GM19025 (cell line): ENCODE measurements at regions not wholly inside any gene's neighbourhood (a gene's known extent, or its start where the extent isn't known, plus 50 kb on each side); places are given as distances from the start of the nearest gene placed in this dataset.
"Not testable (repeated sequence)": the region's sequence is repeated elsewhere in the genome, so short reads cannot be mapped to it uniquely, and the experiment has no call there.

Experiments
- ATAC-seq: cut with Tn5 transposase; IDR thresholded peaks from one replicate; pipeline ENCODE4 v1.9.1; 2021; ENCODE audit warnings: mild to moderate bottlenecking, low read depth, moderate library complexity; ENCODE audit not compliant: unreplicated experiment

DNA sequence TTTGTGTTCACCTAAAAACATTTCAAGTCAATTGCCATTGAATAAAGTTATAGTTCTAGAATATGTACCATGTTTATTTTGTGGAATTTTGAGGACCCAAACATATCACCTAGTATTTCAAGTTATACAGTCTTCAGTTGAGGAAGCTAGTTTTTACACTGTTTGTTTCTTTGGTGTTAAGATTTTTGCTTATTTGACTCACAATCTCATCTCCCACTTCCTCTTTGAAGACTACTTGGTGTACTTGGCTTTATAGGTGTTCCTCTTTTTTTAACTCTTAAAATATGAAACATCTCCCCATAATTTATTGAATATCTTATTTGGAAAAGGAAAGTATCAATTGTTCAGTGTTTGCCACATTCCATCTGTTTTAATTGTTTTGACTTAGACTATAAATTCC, 675.4 kb downstream of the RAPGEF2 start:
- ATAC-seq = no peak

DNA sequence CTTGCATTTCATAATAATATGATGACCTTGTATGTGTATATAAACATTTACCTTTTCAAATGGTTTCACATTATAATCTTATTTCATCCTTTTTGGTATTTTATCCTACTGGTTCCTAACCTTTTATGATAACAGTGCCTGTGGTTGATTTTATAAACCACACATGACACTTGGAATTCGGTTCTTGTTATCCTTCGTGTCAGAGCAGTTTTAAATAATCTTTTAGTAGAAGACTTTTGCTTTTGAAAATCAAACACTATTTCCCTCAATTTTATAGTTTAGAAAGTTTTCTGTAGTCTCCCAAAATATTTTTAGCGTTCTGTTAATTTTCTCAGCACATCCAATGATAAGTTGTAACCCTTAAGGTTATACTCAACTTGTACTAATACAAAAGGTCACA, 676.8 kb downstream of the RAPGEF2 start:
- no peak for ATAC-seq

DNA sequence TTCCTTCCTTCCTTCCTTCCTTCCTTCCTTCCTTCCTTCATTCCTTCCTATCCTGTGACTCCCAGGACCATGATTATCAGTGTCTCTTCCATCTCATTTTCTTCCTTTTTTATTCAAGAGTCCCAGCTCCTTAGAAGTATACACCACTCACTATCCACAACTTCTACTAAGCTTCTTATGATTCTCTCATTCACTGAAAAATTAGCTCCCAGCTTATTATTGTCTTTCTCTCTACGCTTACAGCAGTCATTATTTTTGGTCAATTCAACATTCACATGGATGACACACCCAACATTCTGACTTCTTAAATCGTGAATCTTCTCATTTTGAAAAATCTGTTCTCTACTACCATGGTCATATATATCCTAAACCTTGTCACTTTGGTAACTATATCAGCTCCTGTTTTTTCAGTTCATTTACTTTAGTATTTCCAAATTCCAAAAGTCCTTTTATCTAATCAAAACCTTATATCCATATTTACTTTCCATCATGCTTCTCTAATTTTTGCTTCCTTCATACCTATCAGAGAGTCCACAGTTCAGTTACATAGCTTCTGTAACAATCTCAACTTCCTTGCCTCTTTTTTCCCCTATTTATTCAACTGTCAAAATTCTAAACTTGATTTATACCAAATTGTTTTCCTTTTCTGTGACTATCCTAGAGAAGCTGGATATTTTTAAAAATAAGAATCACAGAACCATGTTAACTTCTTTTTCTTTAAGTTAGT, 677.5 kb downstream of the RAPGEF2 start:
- no peak for ATAC-seq

DNA sequence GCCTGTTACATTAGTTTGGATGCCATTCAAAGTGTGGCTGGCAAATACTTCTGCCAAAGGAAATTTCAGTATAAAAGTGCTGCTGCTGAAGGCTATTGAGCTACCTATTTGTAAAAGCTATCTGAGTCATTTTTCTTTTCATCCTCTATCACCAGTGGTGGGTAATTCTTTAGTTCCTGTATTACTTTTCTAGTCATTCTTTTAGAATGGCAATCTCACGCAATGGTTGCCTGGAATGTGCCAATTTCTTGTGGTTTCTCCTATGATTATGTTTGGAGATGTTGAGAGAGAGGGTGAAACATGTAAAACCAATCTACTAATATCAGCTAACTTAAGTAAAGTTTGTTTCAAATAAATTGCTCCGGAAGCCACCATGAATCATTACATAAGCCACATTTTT, 685.0 kb downstream of the RAPGEF2 start:
- no peak for ATAC-seq

DNA sequence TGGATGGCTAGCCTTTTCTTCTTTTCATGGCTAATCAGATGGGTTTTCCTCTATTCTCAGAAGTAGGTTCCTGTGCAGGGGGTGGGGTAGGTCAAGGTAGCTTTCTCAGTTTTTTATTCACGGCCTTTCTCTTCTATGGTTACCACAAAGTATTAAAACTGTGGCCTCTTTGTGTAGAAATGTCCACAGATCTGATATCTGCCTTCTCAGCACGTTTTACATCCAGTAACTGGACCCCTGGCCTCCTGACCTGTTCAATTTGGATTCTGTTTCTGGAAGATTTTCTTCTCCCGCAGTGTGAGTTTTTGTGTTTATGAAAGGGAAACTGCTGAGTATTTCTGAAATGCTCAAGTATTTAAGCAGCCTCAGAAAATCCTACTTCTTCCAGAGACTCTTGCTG, 688.5 kb downstream of the RAPGEF2 start:
- ATAC-seq = no peak

DNA sequence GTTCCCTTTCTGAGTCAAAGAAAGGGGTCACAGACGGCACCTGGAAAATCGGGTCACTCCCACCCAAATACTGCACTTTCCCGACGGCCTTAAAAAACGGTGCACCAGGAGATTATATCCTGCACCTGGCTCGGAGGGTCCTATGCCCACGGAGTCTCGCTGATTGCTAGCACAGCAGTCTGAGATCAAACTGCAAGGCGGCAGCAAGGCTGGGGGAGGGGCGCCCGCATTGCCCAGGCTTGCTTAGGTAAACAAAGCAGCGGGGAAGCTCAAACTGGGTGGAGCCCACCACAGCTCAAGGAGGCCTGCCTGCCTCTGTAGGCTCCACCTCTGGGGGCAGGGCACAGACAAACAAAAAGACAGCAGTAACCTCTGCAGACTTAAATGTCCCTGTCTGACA, 701.7 kb downstream of the RAPGEF2 start:
- not testable (repeated sequence) for ATAC-seq

DNA sequence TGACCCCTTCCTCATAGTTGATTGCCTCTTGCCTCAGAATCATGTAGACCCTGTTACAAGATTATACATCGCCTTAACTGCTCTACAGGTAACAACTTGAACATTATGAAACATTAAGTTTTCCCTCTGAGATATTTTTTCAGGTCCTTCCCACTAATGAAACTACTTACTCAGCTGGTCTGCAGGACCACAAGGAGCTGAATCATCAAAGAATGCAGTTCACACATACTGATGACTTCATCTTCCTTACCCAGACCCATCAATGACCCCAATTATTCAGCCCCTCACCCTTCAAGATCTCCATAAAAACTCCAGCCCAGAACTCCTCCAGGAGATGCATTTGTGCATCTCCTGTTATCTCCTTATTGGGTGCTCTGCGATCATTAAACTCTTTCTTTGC, 720.9 kb downstream of the RAPGEF2 start:
- ATAC-seq = no peak

DNA sequence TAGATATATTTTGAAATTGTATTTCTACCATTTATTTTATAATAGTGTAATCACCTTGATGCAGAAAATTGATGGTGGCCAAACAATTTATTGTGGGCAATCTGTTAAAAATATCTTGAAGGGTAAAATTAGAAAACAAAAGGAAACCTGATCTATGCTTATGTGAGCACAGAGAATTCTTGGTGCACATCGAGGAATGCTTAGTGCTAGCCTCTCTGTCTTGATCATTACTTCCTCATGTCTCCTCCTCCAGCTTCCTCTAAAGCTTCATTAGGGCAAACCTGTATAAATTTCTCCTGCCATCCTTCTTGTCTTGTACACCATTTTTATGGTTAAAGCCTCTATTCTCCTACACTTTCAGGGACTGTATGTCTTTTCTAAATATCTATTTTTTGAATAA, 725.8 kb downstream of the RAPGEF2 start:
- ATAC-seq = no peak

DNA sequence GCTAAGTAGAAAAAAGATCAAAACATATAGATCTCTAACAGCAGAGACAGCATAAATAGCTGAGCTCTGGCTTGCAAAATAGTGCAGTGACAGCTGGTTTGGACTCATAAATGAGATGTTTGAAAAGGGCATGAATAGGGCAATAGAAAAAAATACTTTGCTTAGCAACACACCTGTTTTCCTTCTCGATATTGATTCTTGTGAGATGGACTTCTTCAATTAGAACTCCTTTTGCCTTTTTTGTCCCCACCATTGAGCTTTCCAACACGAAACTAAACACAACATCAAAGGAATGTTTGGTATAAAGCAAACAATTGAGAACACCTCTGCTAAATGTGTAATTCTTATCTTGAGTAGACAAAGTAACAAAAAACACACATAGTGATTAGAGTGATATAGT, 726.3 kb downstream of the RAPGEF2 start:
- no peak for ATAC-seq

DNA sequence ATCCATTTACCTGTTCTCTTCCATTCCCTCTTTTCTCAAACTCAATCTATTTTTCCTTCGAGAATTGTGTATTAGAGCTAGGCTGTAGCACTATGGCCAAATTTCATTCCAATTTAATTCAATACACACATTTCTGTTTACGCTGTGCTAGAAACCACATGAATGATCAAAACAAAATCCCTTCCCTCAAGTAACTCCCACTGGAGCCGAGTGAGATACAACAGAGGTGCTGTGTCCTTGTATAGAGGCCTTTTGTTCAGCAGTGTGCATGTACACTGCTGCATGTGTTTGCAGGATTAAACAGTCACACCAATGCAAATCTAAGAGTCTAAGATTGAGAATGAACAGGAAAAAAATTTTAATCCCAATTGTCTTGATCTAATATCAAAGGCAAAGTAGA, 734.2 kb downstream of the RAPGEF2 start:
- ATAC-seq = no peak

DNA sequence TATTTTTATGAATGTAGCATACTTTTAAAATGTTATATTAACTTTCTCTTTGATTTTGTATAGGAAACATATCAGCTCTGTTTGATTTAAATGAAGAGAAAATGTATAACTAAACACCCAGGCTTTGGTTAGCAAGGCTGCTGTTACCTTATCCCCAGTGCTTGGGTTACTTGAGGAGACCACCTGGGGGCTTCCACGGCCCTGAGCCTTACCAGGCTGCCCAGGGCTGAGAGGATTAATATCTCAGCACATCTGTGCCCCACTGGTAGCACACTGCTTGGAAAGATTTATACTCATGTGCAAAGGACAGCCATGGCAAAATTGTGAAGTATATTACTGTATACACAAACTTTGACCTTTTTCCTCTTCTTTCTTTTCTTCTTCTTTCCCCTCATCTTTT, 752.9 kb downstream of the RAPGEF2 start:
- ATAC-seq = no peak

DNA sequence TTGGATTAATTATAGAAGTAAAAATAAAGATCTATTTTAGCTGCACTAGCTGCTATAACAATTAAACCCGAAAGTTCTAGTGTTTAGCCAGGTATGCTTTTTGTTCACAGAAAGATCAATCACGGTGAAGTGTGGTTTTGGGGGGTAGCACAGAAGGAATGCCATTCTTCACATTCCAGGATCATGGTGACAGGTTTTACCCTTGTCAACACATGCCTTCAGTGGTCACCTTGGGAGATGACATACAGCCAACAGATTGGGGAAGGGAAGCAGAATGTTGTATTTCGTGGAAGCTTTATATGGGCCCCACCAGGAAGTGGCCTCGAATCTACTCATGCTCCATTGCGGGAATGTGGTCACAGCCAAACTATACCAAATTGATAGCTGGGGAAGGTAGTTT, 753.6 kb downstream of the RAPGEF2 start:
- ATAC-seq = no peak

DNA sequence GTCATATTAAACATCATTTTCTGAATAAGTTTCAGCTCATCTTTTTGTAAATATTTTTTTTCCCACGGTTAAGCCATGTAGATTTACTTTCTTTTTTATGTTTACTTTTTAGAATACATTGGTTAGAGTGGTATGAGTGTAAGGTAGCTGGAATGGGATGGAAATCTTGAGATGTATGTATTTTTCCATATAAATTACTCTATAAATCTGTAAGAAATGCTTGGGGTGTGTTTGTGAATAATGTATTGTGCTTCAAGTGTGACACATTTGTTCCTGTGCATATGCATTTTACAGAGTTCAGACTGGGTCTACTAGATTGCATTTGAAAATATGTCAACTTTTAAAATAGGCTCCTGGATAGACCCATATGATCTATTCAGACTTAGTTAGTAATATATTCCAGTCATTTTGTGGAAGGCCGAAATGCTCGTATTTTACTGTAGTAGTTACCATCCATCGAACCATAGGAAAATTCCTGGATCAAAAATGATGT, 756.8 kb downstream of the RAPGEF2 start:
- no peak for ATAC-seq

DNA sequence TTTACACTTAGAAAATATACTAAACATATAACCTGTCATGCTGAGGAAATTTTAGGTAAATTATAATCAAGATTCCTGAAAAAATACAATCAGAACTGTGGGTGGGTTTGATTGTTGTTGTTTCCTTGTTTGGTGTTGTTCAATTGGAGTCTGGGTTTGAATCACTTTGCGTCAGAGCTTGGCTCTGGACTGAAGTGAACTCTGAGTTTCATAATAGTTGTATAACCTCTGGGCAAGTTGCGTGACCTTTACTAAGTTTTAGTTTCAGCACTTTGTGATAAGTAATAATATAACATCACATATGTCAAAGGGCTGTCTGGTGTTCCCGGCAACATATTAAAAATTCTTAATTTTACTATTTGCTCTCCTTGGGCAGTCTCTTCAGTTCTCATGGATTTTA, 758.1 kb downstream of the RAPGEF2 start:
- no peak for ATAC-seq

DNA sequence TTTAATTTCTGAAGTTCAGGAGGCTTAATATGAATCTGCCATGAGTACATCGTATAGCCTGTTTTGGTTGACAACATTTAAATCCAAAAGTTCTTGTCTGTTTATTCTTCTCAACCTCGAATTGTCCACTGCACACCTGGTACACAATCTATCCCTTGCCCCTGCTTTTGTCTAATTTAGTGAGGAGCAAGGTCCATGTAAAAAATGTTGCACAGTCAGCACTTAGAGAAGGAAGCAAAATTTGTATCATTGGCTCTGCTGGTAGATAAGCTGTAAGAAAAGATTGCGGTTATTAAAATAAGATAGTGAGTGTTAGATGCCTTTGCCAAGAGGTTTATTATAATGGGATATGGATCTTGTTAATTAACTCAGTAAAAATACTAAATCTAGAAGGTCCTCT, 761.5 kb downstream of the RAPGEF2 start:
- no peak for ATAC-seq

DNA sequence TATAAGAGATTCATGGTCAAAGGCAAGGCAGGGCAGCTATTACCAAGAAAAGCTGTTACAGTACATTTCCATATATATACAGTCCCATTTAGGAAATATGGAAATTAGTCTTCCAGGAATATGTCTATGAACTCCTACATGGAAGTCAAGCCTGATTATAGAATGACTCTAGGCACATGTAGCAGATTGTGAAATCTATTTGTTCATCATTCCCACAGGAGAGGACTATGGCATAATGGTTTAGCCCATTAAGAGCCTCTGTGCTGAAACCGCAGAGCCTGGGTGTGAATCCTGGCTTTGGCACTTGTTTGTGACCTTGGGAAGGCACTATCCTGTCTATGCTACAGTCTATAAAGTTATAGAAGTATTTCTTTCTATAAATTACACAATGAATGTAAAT, 764.8 kb downstream of the RAPGEF2 start:
- ATAC-seq = no peak

DNA sequence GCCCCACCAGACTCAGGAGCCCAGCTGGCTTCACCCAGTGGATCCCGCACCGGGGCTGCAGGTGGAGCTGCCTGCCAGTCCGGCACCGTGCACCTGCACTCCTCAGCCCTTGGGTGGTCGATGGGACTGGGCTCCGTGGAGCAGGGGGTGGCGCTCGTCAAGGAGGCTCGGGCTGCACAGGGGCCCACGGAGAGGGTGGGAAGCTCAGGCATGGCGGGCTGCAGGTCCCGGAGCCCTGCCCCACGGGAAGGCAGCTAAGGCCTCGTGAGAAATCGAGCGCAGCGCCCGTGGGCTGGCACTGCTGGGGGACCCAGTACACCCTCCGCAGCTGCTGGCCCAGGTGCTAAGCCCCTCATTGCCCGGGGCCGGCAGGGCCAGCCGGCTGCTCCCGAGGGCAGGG, 766.1 kb downstream of the RAPGEF2 start:
- ATAC-seq = not testable (repeated sequence)

DNA sequence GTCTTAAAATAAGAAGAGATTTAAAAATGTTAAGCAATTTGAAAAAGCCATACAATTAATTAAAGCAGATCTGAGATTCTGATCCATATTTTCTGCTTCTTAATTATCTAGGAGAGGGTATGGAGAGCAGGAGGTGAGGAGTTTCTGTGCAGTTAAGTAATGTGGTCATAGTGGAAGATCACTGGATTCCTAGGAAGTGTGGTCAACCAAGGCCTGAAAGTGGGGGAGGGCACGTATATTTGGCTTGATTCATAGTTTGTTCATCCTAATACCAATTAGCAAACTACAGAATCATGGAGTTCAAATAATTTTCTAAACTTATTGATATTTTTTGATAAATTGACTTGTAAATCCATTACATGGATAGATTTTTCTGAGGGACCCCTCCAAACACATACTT, 768.3 kb downstream of the RAPGEF2 start:
- ATAC-seq = no peak

DNA sequence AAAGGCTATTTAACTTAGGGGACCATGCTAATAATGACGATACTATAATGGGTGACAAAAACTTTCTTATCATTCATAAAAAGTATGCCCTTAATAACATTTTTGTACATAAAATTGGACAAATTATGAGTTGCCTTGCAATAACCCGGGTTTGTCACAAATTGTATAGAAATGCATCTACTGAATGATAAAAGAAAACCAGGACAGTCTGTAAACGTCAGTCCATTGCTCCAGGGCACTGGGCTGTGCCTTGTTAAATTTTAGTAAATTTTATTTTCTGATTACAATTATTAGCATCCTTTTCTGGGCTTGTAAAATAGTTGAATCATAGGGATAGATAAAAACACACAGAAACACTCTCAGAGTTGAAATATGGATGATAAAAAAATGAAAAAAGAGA, 778.3 kb downstream of the RAPGEF2 start:
- ATAC-seq = no peak

DNA sequence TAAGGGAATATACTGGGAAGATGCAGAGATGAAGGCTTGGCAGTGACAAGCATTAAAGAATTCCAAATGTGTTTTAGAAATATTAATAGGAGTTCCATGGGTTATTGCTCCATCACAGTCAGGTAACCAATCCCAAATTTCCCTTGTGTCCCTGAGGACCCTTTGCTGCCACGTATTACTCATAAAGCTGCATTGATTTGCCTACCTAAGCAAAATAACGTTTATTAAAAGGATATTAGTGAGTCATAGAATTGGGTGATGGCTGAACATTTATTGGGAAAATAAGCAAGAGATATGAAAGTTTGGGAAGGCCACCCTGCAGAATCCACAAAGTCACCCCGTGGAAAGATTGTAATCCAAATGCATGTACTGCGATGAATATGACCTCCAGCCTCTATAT, 782.1 kb downstream of the RAPGEF2 start:
- no peak for ATAC-seq

DNA sequence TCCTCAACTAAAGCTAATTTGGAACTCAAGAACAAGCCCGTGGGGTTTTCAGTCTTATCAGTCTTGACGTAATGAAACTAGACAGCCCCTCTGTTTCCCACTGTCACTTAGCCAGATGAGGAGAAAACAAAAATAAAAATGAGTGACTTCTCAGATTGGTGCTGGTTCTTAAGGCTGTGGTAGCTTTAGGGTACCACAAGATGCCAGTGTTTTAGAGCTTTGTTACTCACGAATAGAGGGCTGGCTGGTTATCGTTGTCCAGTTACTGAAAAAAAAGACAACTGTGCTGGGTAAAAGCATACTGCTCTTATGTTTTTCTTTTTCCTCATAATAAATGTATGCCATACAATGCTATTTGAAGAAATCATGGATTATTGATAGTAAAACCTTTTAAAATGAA, 796.7 kb downstream of the RAPGEF2 start:
- ATAC-seq = no peak

DNA sequence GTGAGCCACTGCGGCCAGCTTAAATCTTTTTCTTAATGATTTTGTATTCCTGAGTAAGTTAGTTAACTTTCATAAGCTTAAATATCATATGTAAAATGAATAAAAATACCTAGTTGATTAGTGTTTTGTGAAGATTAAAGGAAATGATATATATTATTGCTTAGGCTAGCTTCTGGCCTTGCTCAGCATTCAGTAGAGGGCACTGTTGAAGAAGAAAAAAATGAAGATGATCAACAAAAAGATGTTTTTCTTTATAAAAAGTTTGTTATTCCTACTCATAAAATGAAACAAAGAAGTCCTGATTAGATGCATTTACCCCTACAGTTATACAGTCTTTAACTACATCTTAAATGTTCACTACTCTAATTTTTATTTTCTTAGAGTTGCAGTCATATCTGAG, 797.7 kb downstream of the RAPGEF2 start:
- ATAC-seq = no peak

DNA sequence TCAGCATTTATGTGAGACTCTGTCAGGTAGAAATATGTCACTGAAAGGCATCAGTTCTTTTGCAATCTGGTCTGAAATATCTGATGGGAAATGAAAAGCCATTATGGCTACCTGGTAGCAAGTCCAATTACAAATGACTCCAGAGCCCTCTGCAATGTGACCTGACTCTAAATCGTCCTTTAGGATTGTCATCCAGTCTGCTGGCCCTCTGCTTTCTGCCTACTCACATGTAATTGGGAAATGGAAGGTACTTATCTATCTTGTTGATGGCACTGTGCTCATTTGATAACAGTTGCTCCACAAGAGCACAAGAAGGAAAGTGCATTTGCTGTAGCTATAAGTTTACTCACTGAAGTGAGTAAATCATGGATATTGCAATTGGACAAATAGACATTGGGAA, 799.8 kb downstream of the RAPGEF2 start:
- ATAC-seq = no peak
